ENCODE measurements at regions not wholly inside any gene's neighbourhood (a gene's known extent, or its start where the extent isn't known, plus 50 kb on each side); places are given as distances from the start of the nearest gene placed in this dataset.

- TF ChIP-seq, protein P1, sequence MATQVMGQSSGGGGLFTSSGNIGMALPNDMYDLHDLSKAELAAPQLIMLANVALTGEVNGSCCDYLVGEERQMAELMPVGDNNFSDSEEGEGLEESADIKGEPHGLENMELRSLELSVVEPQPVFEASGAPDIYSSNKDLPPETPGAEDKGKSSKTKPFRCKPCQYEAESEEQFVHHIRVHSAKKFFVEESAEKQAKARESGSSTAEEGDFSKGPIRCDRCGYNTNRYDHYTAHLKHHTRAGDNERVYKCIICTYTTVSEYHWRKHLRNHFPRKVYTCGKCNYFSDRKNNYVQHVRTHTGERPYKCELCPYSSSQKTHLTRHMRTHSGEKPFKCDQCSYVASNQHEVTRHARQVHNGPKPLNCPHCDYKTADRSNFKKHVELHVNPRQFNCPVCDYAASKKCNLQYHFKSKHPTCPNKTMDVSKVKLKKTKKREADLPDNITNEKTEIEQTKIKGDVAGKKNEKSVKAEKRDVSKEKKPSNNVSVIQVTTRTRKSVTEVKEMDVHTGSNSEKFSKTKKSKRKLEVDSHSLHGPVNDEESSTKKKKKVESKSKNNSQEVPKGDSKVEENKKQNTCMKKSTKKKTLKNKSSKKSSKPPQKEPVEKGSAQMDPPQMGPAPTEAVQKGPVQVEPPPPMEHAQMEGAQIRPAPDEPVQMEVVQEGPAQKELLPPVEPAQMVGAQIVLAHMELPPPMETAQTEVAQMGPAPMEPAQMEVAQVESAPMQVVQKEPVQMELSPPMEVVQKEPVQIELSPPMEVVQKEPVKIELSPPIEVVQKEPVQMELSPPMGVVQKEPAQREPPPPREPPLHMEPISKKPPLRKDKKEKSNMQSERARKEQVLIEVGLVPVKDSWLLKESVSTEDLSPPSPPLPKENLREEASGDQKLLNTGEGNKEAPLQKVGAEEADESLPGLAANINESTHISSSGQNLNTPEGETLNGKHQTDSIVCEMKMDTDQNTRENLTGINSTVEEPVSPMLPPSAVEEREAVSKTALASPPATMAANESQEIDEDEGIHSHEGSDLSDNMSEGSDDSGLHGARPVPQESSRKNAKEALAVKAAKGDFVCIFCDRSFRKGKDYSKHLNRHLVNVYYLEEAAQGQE (IDR thresholded peaks at IDR 0.05; ENCODE audit: insufficient read depth in 1 of 2, low read depth in 2 of 2, low read length in 2 of 2): no peak
- TF ChIP-seq TAF1 (IDR thresholded peaks at IDR 0.05; ENCODE audit: borderline replicate concordance, insufficient read depth, low read length): no peak
- no peak for TF ChIP-seq SIN3A (IDR thresholded peaks at IDR 0.05; ENCODE audit: borderline replicate concordance, insufficient read depth, low read length)
Measured at GRCh38 chr2:150619607-150620330, 132.3 kb upstream of the RND3 start.

Measured in PFSK-1 (cell line).